HCT116 (cell line): ENCODE measurements at regions not wholly inside any gene's neighbourhood (a gene's known extent, or its start where the extent isn't known, plus 50 kb on each side); places are given as distances from the start of the nearest gene placed in this dataset.

Source experiments
- CBX3 ChIP-seq: IDR thresholded peaks from 2 replicates; pipeline ENCODE4 v1.6.1; 2012; ENCODE audit warnings: low read depth
- EZH2phosphoT487 ChIP-seq: fragments of 200-600 bp; IDR thresholded peaks from 2 replicates; pipeline ENCODE4 v1.6.1; 2018; ENCODE audit warnings: antibody characterized with exemption, borderline replicate concordance
- POLR2AphosphoS5 ChIP-seq: IDR thresholded peaks from 2 replicates; pipeline ENCODE4 v1.6.1; 2011; ENCODE audit warnings: mild to moderate bottlenecking, low read depth, low read length, moderate library complexity
- SP1 ChIP-seq: IDR thresholded peaks from 2 replicates; pipeline ENCODE4 v1.6.1; 2012; ENCODE audit warnings: low read depth
- TCF7L2 ChIP-seq: IDR thresholded peaks from 2 replicates; pipeline ENCODE4 v1.7.0; 2011; ENCODE audit warnings: borderline replicate concordance, inconsistent platforms; ENCODE audit not compliant: insufficient read depth, insufficient read length; ENCODE audit errors: extremely low read depth
- ZFX ChIP-seq: fragments of 450-650 bp; IDR thresholded peaks from 2 replicates; pipeline ENCODE4 v1.6.1; 2017
- TF ChIP-seq, protein P1 (sequence below), 3 experiments: fragments of 200-600 bp in 1 of 3; sonication (generic) in 1 of 3; IDR thresholded peaks in 2 of 3; conservative IDR thresholded peaks in 1 of 3; 2 replicates each; pipeline ENCODE4 v1.5.1; 2012 to 2017; ENCODE audit warnings: low read depth in 2 of 3, low read length in 2 of 3, antibody characterized with exemption in 1 of 3, borderline replicate concordance in 1 of 3, control low read depth in 1 of 3, mild to moderate bottlenecking in 1 of 3, mixed read lengths in 1 of 3, mixed run types in 1 of 3, moderate library complexity in 1 of 3; ENCODE audit not compliant: insufficient read depth in 1 of 3

DNA sequence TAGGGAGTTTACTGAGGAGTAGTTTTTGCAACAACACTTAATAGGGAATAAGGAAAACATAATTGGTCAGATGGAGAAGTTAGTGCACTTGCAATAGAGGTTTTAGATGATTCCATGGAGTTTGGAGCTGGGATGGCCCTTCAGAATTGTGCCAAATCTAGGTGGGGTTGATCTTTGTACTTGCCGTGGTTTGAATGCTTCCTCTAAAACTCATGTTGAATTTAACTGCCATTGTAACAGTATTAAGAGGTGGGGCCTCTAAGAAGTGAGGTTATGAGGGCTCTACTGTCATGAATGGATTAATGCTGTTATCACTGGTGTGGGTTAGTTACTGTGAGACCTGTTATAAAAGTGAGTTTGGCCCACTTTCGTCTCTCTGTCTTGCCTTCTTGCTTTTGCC lies 94.4 kb upstream of the BOD1L1 start:
- TF ChIP-seq, protein P1, sequence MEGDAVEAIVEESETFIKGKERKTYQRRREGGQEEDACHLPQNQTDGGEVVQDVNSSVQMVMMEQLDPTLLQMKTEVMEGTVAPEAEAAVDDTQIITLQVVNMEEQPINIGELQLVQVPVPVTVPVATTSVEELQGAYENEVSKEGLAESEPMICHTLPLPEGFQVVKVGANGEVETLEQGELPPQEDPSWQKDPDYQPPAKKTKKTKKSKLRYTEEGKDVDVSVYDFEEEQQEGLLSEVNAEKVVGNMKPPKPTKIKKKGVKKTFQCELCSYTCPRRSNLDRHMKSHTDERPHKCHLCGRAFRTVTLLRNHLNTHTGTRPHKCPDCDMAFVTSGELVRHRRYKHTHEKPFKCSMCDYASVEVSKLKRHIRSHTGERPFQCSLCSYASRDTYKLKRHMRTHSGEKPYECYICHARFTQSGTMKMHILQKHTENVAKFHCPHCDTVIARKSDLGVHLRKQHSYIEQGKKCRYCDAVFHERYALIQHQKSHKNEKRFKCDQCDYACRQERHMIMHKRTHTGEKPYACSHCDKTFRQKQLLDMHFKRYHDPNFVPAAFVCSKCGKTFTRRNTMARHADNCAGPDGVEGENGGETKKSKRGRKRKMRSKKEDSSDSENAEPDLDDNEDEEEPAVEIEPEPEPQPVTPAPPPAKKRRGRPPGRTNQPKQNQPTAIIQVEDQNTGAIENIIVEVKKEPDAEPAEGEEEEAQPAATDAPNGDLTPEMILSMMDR (IDR thresholded peaks at IDR 0.05 in 2 of 3, conservative IDR thresholded peaks at IDR 0.05 in 1 of 3; ENCODE audit: borderline replicate concordance in 1 of 3, insufficient read depth in 1 of 3, low read depth in 2 of 3, low read length in 2 of 3) = no peak
- TF ChIP-seq CBX3 = no peak
- no peak for TF ChIP-seq ZFX
- TF ChIP-seq SP1 = no peak
- no peak for TF ChIP-seq POLR2AphosphoS5
- TF ChIP-seq TCF7L2 = no peak
- no peak for TF ChIP-seq EZH2phosphoT487
